ENCODE measurements at regions not wholly inside any gene's neighbourhood (a gene's known extent, or its start where the extent isn't known, plus 50 kb on each side); places are given as distances from the start of the nearest gene placed in this dataset.

GRCh38 chr2:217177720-217178119, 317.9 kb upstream of the TNP1 start:
- H2AFZ ChIP-seq (ENCODE audit: low read length), result no peak overlapping the region
- H4K20me1 ChIP-seq (ENCODE audit: insufficient read depth, low read length), result no peaks in the 10 kb centered on the region; the same call in 1 of the 2 replicates
- no peak for FAIRE-seq
- no peak for DNase-seq (ENCODE audit: low spot score)
- no peaks in the 10 kb centered on the region for H3K9me3 ChIP-seq (ENCODE audit: low read length)
- H3K36me3 ChIP-seq (replicated peaks in 1 of 2; ENCODE audit: control insufficient read depth in 1 of 2, insufficient read depth in 2 of 2, low read length in 2 of 2), result no peaks in the 10 kb centered on the region
- no peak for ATAC-seq
- no peaks in the 10 kb centered on the region for H3K4me1 ChIP-seq (ENCODE audit: insufficient read depth, low read length)
- no TSS peak for BruUV-seq (replicated peaks)
- in situ Hi-C loops (cut with HindIII; ENCODE audit: extremely low pct_ligation_motif_present, low pct_unique_long_range_greater_than_20kb), result no loop called here
- H3K27ac ChIP-seq (ENCODE audit: extremely low read length, insufficient read depth, low read length), result no peak overlapping the region
- H3K27me3 ChIP-seq (ENCODE audit: control insufficient read depth in 1 of 2, insufficient read depth in 2 of 2, low read length in 2 of 2), result no peaks in the 10 kb centered on the region; a peak in 1 of 5 replicates
- TF ChIP-seq ZNF776 (CRISPR knock-in tag; IDR thresholded peaks at IDR 0.05) (no peak), MTF1 (CRISPR knock-in tag; IDR thresholded peaks at IDR 0.05) (no peak), ZNF503 (CRISPR knock-in tag; IDR thresholded peaks at IDR 0.05) (no peak), NFRKB (IDR thresholded peaks at IDR 0.05) (no peak), HNRNPL (IDR thresholded peaks at IDR 0.05; ENCODE audit: low read depth, low read length) (no peak)
- CTCF ChIA-PET (ENCODE audit: low intra/inter-chr PET ratio, low total read pairs), result no interaction called here
- POLR2A ChIA-PET, result no interaction called here
- no peaks in the 10 kb centered on the region for H3K79me2 ChIP-seq (ENCODE audit: insufficient read depth, low read length)
- no peak overlapping the region for H3K4me2 ChIP-seq (ENCODE audit: low read depth, low read length)
- intact Hi-C loops (cut with micrococcal nuclease; ENCODE audit: unreplicated experiment), result no loop called here
- no peak overlapping the region for H3K4me3 ChIP-seq (replicated peaks in 1 of 3; ENCODE audit: insufficient read depth in 1 of 3, low read depth in 2 of 3, low read length in 3 of 3)
- H3K9ac ChIP-seq (ENCODE audit: insufficient read depth, low read depth, low read length), result no peak overlapping the region

- intact Hi-C loops (cut with micrococcal nuclease; ENCODE audit: unreplicated experiment), result no loop called here
- DNase-seq (ENCODE audit: low spot score) (no peak), FAIRE-seq (no peak), ATAC-seq (no peak)
- no peaks in the 10 kb centered on the region for H4K20me1 ChIP-seq (ENCODE audit: insufficient read depth, low read length)
- CTCF ChIA-PET (ENCODE audit: low intra/inter-chr PET ratio, low total read pairs), result no interaction called here
- no peaks in the 10 kb centered on the region for H3K36me3 ChIP-seq (replicated peaks in 1 of 2; ENCODE audit: control insufficient read depth in 1 of 2, insufficient read depth in 2 of 2, low read length in 2 of 2)
- no peak overlapping the region for H3K9ac ChIP-seq (ENCODE audit: insufficient read depth, low read depth, low read length)
- H3K27ac ChIP-seq (ENCODE audit: extremely low read length, insufficient read depth, low read length), result no peak overlapping the region
- no peaks in the 10 kb centered on the region for H3K4me1 ChIP-seq (ENCODE audit: insufficient read depth, low read length)
- no peak overlapping the region for H3K4me2 ChIP-seq (ENCODE audit: low read depth, low read length)
- no TSS peak for BruUV-seq (replicated peaks)
- in situ Hi-C loops (cut with HindIII; ENCODE audit: extremely low pct_ligation_motif_present, low pct_unique_long_range_greater_than_20kb), result no loop called here
- H3K9me3 ChIP-seq (ENCODE audit: low read length), result no peaks in the 10 kb centered on the region
- no peak for TF ChIP-seq ZFP90 (CRISPR knock-in tag; IDR thresholded peaks at IDR 0.05; ENCODE audit: borderline replicate concordance)
- H3K79me2 ChIP-seq (ENCODE audit: insufficient read depth, low read length), result no peaks in the 10 kb centered on the region
- no peaks in the 10 kb centered on the region for H3K27me3 ChIP-seq (ENCODE audit: control insufficient read depth in 1 of 2, insufficient read depth in 2 of 2, low read length in 2 of 2)
- no peak overlapping the region for H2AFZ ChIP-seq (ENCODE audit: low read length)
- H3K4me3 ChIP-seq (replicated peaks in 1 of 3; ENCODE audit: insufficient read depth in 1 of 3, low read depth in 2 of 3, low read length in 3 of 3), result no peak overlapping the region
- POLR2A ChIA-PET, result no interaction called here
Observed at GRCh38 chr2:217171874-217172273, 312.0 kb upstream of the TNP1 start.
